ENCODE measurements at regions not wholly inside any gene's neighbourhood (a gene's known extent, or its start where the extent isn't known, plus 50 kb on each side); places are given as distances from the start of the nearest gene placed in this dataset.
"Not testable (repeated sequence)": the region's sequence is repeated elsewhere in the genome, so short reads cannot be mapped to it uniquely, and the experiment has no call there.

- no peak overlapping the region for H3K9ac ChIP-seq (ENCODE audit: low read length in 2 of 2)
- no peaks in the 10 kb centered on the region for H3K36me3 ChIP-seq (ENCODE audit: control insufficient read depth in 2 of 2, insufficient read depth in 2 of 2, low read length in 2 of 2)
- no peak overlapping the region for H3K27ac ChIP-seq (ENCODE audit: low read length)
- no peak overlapping the region for H3K4me3 ChIP-seq (ENCODE audit: low read length in 2 of 2)
- H3K9me3 ChIP-seq (ENCODE audit: control insufficient read depth in 2 of 2, low read length in 2 of 2) = no peaks in the 10 kb centered on the region
- no peaks in the 10 kb centered on the region for H3K27me3 ChIP-seq (ENCODE audit: control insufficient read depth in 1 of 2, insufficient read depth in 2 of 2, low read length in 2 of 2)
- H3K4me1 ChIP-seq (ENCODE audit: control insufficient read depth, insufficient read depth, low read length) = no peaks in the 10 kb centered on the region
Observed at GRCh38 chr6:85323435-85324040, 126.3 kb upstream of the NT5E start.

GRCh38 chr6:85322446-85323105 is 127.3 kb upstream of the NT5E start:
- Histone ChIP-seq H3K4me1 (ENCODE audit: control insufficient read depth, insufficient read depth, low read length) (no peaks in the 10 kb centered on the region), H3K27me3 (ENCODE audit: control insufficient read depth in 1 of 2, insufficient read depth in 2 of 2, low read length in 2 of 2) (no peaks in the 10 kb centered on the region), H3K27ac (ENCODE audit: low read length) (no peak overlapping the region), H3K9me3 (ENCODE audit: control insufficient read depth in 2 of 2, low read length in 2 of 2) (peaks cover 0 to 2% of the 10 kb centered on the region in 2 donors), H3K36me3 (ENCODE audit: control insufficient read depth in 2 of 2, insufficient read depth in 2 of 2, low read length in 2 of 2) (no peaks in the 10 kb centered on the region), H3K4me3 (ENCODE audit: low read length in 2 of 2) (no peak overlapping the region), H3K9ac (ENCODE audit: low read length in 2 of 2) (no peak overlapping the region)

DNA sequence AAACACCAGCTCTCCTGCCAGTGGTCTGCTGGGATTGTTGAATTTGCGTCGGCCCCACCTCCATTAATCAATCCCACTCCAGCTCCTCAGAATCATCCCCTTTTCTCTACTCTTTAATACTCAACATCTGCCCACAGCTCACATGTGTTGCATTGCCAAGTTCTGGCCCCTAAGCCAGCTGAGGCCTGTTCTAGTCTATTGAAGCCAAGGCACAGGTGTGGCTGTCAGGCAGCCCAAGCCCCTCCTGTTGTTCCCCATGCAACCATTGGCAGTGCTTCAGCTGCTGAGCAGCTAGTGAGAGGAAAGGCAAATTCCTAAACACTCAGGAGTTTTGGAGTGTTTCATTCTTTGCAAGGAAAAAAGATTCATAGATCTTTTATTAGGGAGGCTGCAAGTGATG is 128.0 kb upstream of the NT5E start:
- H3K9me3 ChIP-seq (ENCODE audit: control insufficient read depth in 2 of 2, low read length in 2 of 2) = peaks cover 0 to 2% of the 10 kb centered on the region in 2 donors
- no peaks in the 10 kb centered on the region for H3K4me1 ChIP-seq (ENCODE audit: control insufficient read depth, insufficient read depth, low read length)
- H3K9ac ChIP-seq (ENCODE audit: low read length in 2 of 2) = no peak overlapping the region
- H3K4me3 ChIP-seq (ENCODE audit: low read length in 2 of 2) = no peak overlapping the region
- H3K27me3 ChIP-seq (ENCODE audit: control insufficient read depth in 1 of 2, insufficient read depth in 2 of 2, low read length in 2 of 2) = no peaks in the 10 kb centered on the region
- H3K36me3 ChIP-seq (ENCODE audit: control insufficient read depth in 2 of 2, insufficient read depth in 2 of 2, low read length in 2 of 2) = no peaks in the 10 kb centered on the region
- H3K27ac ChIP-seq (ENCODE audit: low read length) = no peak overlapping the region

DNA sequence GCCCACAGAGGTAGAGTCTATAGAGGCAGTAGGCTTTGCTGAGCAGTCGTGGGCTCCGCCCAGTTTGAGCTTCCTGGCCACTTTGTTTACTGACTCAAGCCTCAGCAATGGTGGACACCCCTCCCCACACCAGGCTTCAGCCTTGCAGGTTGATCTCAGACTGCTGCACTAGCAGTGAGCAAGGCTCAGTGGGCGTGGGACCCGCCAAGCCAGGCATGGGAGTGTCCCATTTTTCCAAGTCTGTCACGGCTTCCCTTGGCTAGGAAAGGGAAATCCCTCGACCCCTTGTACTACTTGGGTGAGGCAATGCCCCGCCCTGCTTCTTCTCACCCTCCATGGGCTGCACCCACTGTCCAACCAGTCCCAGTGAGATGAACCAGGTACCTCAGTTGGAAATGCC is 135.3 kb upstream of the NT5E start:
- Histone ChIP-seq H3K9me3 (ENCODE audit: control insufficient read depth in 2 of 2, low read length in 2 of 2) (peaks cover 0 to 2% of the 10 kb centered on the region in 2 donors), H3K4me3 (ENCODE audit: low read length in 2 of 2) (no peak overlapping the region), H3K4me1 (ENCODE audit: control insufficient read depth, insufficient read depth, low read length) (no peaks in the 10 kb centered on the region), H3K36me3 (ENCODE audit: control insufficient read depth in 2 of 2, insufficient read depth in 2 of 2, low read length in 2 of 2) (no peaks in the 10 kb centered on the region), H3K9ac (ENCODE audit: low read length in 2 of 2) (no peak overlapping the region), H3K27ac (ENCODE audit: low read length) (no peak overlapping the region), H3K27me3 (ENCODE audit: control insufficient read depth in 1 of 2, insufficient read depth in 2 of 2, low read length in 2 of 2) (no peaks in the 10 kb centered on the region)

- Histone ChIP-seq H3K4me3 (ENCODE audit: low read length in 2 of 2) (no peak overlapping the region), H3K27me3 (ENCODE audit: control insufficient read depth in 1 of 2, insufficient read depth in 2 of 2, low read length in 2 of 2) (no peaks in the 10 kb centered on the region), H3K36me3 (ENCODE audit: control insufficient read depth in 2 of 2, insufficient read depth in 2 of 2, low read length in 2 of 2) (no peaks in the 10 kb centered on the region), H3K4me1 (ENCODE audit: control insufficient read depth, insufficient read depth, low read length) (no peaks in the 10 kb centered on the region), H3K27ac (ENCODE audit: low read length) (no peak overlapping the region), H3K9ac (ENCODE audit: low read length in 2 of 2) (no peak overlapping the region), H3K9me3 (ENCODE audit: control insufficient read depth in 2 of 2, low read length in 2 of 2) (no peaks in the 10 kb centered on the region)
Observed at GRCh38 chr6:85300581-85300980, 149.3 kb upstream of the NT5E start.

DNA sequence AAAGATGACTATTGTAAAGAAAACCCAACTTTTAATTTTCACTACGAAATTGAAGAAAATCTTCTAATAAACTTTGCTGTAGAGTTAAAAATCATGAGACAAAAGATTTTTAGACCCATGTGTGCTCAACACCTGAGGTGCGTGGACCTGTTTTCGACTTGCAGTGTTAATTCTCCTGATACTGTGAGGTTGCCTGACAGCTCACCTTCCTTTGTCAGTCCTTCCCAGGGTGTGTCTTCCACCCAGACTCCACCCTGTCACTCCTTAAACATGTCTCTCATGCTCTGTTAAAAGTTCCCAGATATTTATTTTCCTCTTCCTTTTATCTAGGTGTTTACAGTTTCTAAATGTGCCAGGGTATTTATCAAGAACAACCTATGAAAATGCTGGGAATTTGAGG is 151.3 kb upstream of the NT5E start:
- Histone ChIP-seq H3K27me3 (ENCODE audit: control insufficient read depth in 1 of 2, insufficient read depth in 2 of 2, low read length in 2 of 2) (no peaks in the 10 kb centered on the region), H3K4me3 (ENCODE audit: low read length in 2 of 2) (no peak overlapping the region), H3K27ac (ENCODE audit: low read length) (no peak overlapping the region), H3K4me1 (ENCODE audit: control insufficient read depth, insufficient read depth, low read length) (no peaks in the 10 kb centered on the region), H3K9ac (ENCODE audit: low read length in 2 of 2) (no peak overlapping the region), H3K36me3 (ENCODE audit: control insufficient read depth in 2 of 2, insufficient read depth in 2 of 2, low read length in 2 of 2) (no peaks in the 10 kb centered on the region), H3K9me3 (ENCODE audit: control insufficient read depth in 2 of 2, low read length in 2 of 2) (no peaks in the 10 kb centered on the region)

GRCh38 chr6:85291326-85291725 is 158.6 kb upstream of the NT5E start:
- Histone ChIP-seq H3K4me1 (ENCODE audit: control insufficient read depth, insufficient read depth, low read length) (no peaks in the 10 kb centered on the region), H3K27ac (ENCODE audit: low read length) (no peak overlapping the region), H3K9ac (ENCODE audit: low read length in 2 of 2) (no peak overlapping the region), H3K27me3 (ENCODE audit: control insufficient read depth in 1 of 2, insufficient read depth in 2 of 2, low read length in 2 of 2) (no peaks in the 10 kb centered on the region), H3K4me3 (ENCODE audit: low read length in 2 of 2) (no peak overlapping the region), H3K9me3 (ENCODE audit: control insufficient read depth in 2 of 2, low read length in 2 of 2) (no peaks in the 10 kb centered on the region), H3K36me3 (ENCODE audit: control insufficient read depth in 2 of 2, insufficient read depth in 2 of 2, low read length in 2 of 2) (no peaks in the 10 kb centered on the region)

DNA sequence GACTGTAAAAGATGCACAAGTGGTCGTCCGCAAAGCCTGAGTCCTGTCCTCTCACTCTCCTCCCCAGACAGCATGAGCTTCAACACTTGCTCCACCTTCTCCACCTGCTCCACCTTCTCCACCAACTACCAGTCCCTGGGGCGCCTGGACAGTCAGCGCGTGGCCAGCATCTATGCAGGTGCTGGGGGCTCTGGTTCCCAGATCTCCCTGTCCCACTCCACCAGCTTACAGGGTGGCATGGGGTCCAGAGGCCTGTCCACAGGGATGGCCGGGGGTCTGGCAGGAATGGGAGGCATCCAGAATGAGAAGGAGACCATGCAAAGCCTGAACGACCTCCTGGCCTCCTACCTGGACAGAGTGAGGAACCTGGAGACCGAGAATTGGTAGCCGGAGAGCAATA is 162.2 kb upstream of the NT5E start:
- no peaks in the 10 kb centered on the region for H3K27me3 ChIP-seq (ENCODE audit: control insufficient read depth in 1 of 2, insufficient read depth in 2 of 2, low read length in 2 of 2)
- H3K9me3 ChIP-seq (ENCODE audit: control insufficient read depth in 2 of 2, low read length in 2 of 2) = no peaks in the 10 kb centered on the region
- no peaks in the 10 kb centered on the region for H3K4me1 ChIP-seq (ENCODE audit: control insufficient read depth, insufficient read depth, low read length)
- no peak overlapping the region for H3K9ac ChIP-seq (ENCODE audit: low read length in 2 of 2)
- no peak overlapping the region for H3K27ac ChIP-seq (ENCODE audit: low read length)
- no peak overlapping the region for H3K4me3 ChIP-seq (ENCODE audit: low read length in 2 of 2)
- H3K36me3 ChIP-seq (ENCODE audit: control insufficient read depth in 2 of 2, insufficient read depth in 2 of 2, low read length in 2 of 2) = no peaks in the 10 kb centered on the region

- Histone ChIP-seq H3K27ac (ENCODE audit: low read length) (no peak overlapping the region), H3K27me3 (ENCODE audit: control insufficient read depth in 1 of 2, insufficient read depth in 2 of 2, low read length in 2 of 2) (no peaks in the 10 kb centered on the region), H3K4me1 (ENCODE audit: control insufficient read depth, insufficient read depth, low read length) (no peaks in the 10 kb centered on the region), H3K4me3 (ENCODE audit: low read length in 2 of 2) (no peak overlapping the region), H3K9ac (ENCODE audit: low read length in 2 of 2) (no peak overlapping the region), H3K36me3 (ENCODE audit: control insufficient read depth in 2 of 2, insufficient read depth in 2 of 2, low read length in 2 of 2) (no peaks in the 10 kb centered on the region), H3K9me3 (ENCODE audit: control insufficient read depth in 2 of 2, low read length in 2 of 2) (no peaks in the 10 kb centered on the region)
Observed at GRCh38 chr6:85287158-85287557, 162.7 kb upstream of the NT5E start.

DNA sequence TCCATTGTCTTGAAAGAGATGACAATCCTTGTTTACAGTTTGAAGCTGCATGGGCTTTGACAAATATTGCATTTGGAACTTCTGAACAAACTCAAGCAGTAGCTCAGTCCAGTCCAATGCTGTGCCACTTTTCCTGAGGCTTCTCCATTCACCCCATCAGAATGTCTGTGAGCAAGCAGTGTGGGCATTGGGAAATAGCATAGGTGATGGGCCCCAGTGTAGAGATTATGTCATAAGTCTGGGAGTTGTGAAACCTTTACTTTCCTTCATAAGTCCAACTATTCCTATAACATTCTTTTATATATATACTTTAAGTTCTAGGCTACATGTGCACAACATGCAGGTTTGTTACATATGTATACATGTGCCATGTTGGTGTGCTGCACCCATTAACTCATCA is 163.4 kb upstream of the NT5E start:
- H3K27me3 ChIP-seq (ENCODE audit: control insufficient read depth in 1 of 2, insufficient read depth in 2 of 2, low read length in 2 of 2); H3K9me3 ChIP-seq (ENCODE audit: control insufficient read depth in 2 of 2, low read length in 2 of 2); H3K27ac ChIP-seq (ENCODE audit: low read length); H3K36me3 ChIP-seq (ENCODE audit: control insufficient read depth in 2 of 2, insufficient read depth in 2 of 2, low read length in 2 of 2); H3K9ac ChIP-seq (ENCODE audit: low read length in 2 of 2); H3K4me1 ChIP-seq (ENCODE audit: control insufficient read depth, insufficient read depth, low read length); H3K4me3 ChIP-seq (ENCODE audit: low read length in 2 of 2): not testable (repeated sequence)

DNA sequence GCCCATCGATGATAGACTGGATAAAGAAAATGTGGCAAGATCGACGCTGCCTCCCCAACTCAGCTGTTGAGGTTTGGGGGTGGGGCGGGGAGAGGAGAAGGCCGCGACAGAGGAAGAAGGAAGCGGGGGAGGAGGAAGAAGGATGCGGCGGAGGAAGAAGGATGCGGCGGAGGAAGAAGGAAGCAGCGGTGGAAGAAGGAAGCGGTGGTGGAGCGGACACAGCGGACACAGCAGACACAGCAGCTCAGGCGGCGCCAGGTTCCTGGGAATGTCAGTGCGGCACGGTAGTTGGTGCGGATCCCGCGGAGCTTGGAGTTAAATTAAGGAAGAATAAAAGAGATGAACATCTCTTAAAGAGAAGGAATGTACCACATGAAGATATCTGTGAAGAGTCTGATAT is 163.9 kb upstream of the NT5E start:
- Histone ChIP-seq H3K9ac (ENCODE audit: low read length in 2 of 2) (no peak overlapping the region), H3K27me3 (ENCODE audit: control insufficient read depth in 1 of 2, insufficient read depth in 2 of 2, low read length in 2 of 2) (no peaks in the 10 kb centered on the region), H3K4me3 (ENCODE audit: low read length in 2 of 2) (no peak overlapping the region), H3K9me3 (ENCODE audit: control insufficient read depth in 2 of 2, low read length in 2 of 2) (no peaks in the 10 kb centered on the region), H3K4me1 (ENCODE audit: control insufficient read depth, insufficient read depth, low read length) (no peaks in the 10 kb centered on the region), H3K27ac (ENCODE audit: low read length) (no peak overlapping the region), H3K36me3 (ENCODE audit: control insufficient read depth in 2 of 2, insufficient read depth in 2 of 2, low read length in 2 of 2) (no peaks in the 10 kb centered on the region)

All from stomach smooth muscle (tissue), 2 donors.